ENCODE measurements at regions not wholly inside any gene's neighbourhood (a gene's known extent, or its start where the extent isn't known, plus 50 kb on each side); places are given as distances from the start of the nearest gene placed in this dataset.

DNA sequence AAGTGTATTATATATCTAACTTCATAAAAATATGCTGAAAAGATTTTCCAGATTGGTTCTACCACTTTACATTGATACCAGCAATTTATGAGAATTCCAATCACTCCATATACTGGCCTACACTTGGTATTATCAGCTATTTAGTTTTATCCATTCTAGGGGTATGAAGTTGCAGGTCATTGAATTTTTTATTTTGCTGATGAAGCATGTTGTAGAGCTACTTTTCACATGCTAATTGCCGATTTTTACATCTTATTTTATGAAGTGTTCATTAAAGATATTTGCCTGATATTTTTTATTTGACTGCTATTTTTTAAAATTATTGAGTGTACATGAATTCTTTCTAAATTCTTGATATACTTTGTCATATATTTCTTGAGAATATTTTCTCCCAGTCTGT lies 542.1 kb downstream of the ADCYAP1 start:
- no peaks in the 10 kb centered on the region for H3K27me3 Mint-ChIP-seq (ENCODE audit: low read depth)
- TF ChIP-seq, protein P1, sequence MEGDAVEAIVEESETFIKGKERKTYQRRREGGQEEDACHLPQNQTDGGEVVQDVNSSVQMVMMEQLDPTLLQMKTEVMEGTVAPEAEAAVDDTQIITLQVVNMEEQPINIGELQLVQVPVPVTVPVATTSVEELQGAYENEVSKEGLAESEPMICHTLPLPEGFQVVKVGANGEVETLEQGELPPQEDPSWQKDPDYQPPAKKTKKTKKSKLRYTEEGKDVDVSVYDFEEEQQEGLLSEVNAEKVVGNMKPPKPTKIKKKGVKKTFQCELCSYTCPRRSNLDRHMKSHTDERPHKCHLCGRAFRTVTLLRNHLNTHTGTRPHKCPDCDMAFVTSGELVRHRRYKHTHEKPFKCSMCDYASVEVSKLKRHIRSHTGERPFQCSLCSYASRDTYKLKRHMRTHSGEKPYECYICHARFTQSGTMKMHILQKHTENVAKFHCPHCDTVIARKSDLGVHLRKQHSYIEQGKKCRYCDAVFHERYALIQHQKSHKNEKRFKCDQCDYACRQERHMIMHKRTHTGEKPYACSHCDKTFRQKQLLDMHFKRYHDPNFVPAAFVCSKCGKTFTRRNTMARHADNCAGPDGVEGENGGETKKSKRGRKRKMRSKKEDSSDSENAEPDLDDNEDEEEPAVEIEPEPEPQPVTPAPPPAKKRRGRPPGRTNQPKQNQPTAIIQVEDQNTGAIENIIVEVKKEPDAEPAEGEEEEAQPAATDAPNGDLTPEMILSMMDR (IDR thresholded peaks at IDR 0.05; ENCODE audit: unreplicated experiment in 3 of 3) = no peak
- H3K9me3 Mint-ChIP-seq = no peaks in the 10 kb centered on the region
- no peak overlapping the region for H3K27ac Mint-ChIP-seq
- H3K4me1 Mint-ChIP-seq = no peaks in the 10 kb centered on the region
- no peak overlapping the region for H3K4me3 Mint-ChIP-seq
- H3K36me3 Mint-ChIP-seq (ENCODE audit: low read depth) = no peaks in the 10 kb centered on the region

DNA sequence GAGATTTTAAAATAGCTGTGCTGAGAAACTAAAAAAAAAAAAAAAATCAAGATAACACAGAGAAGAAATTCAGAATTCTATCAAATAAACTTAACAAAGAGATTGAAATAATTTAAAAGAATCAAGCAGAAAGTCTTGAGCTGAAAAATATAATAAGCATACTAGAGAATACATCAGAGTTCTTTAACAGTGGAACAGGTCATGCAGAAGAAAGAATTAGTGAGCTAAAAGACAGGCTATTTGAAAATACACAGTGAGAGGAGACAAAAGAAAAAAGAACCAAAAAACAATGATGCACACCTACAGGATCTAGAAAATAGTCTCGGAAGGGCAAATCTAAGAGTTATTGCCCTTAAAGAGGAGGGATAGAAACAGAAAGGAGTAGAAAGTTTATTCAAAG lies 548.1 kb downstream of the ADCYAP1 start:
- Mint-ChIP-seq H3K27me3 (ENCODE audit: low read depth) (no peaks in the 10 kb centered on the region), H3K27ac (no peak overlapping the region)

DNA sequence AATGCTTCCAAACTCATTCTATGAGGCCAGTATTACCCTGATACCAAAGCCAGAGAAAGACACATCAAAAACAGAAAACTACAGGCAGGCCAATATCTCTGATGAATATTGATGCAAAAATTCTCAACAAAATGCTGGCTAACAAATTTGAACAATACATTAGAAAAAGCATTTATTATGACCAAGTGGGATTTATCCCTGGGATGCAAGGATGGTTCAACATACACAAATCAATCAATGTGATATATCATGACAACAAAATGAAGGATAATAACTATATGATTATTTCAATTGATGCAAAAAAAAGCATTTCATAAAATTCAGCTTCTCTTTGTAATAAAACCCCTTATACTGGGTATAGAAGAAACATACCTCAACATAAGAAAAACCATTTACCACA lies 550.9 kb downstream of the ADCYAP1 start:
- H3K9me3 Mint-ChIP-seq = peaks cover 16% of the 10 kb centered on the region
- H3K27ac Mint-ChIP-seq = no peak overlapping the region
- H3K4me3 Mint-ChIP-seq = no peak overlapping the region
- TF ChIP-seq, protein P1 (IDR thresholded peaks at IDR 0.05; ENCODE audit: unreplicated experiment in 3 of 3) = no peak
- no peaks in the 10 kb centered on the region for H3K4me1 Mint-ChIP-seq
- H3K27me3 Mint-ChIP-seq (ENCODE audit: low read depth) = no peaks in the 10 kb centered on the region
- H3K36me3 Mint-ChIP-seq (ENCODE audit: low read depth) = no peaks in the 10 kb centered on the region

More for the DNA sequence above, 548.1 kb downstream of the ADCYAP1 start:
- Mint-ChIP-seq H3K9me3 (peaks cover 13% of the 10 kb centered on the region), H3K36me3 (ENCODE audit: low read depth) (no peaks in the 10 kb centered on the region), H3K4me3 (no peak overlapping the region), H3K4me1 (no peaks in the 10 kb centered on the region)
- TF ChIP-seq, protein P1 (IDR thresholded peaks at IDR 0.05; ENCODE audit: unreplicated experiment in 3 of 3) = no peak

DNA sequence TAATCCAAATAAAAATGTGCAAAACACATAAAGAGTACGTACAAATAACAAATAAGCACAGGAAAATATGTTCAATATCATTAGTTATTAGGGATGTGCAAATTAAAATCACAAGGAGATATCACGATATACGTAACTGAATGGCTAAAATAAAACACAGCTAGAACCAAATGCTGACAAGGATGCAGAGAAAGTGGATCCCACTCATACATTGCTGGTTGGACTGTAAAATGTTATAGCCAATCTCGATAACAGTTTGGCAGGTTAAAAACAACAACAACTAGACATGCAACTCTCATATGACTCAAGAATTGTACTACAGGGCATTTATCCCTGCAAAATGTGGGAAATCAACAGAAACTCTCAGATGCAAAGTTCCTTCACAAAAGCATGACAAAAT lies 553.9 kb downstream of the ADCYAP1 start:
- Mint-ChIP-seq H3K4me1 (no peaks in the 10 kb centered on the region), H3K27ac (no peak overlapping the region), H3K4me3 (no peak overlapping the region), H3K27me3 (ENCODE audit: low read depth) (no peaks in the 10 kb centered on the region), H3K9me3 (peaks cover 11% of the 10 kb centered on the region), H3K36me3 (ENCODE audit: low read depth) (no peaks in the 10 kb centered on the region)
- TF ChIP-seq, protein P1 (IDR thresholded peaks at IDR 0.05; ENCODE audit: unreplicated experiment in 3 of 3) = no peak

DNA sequence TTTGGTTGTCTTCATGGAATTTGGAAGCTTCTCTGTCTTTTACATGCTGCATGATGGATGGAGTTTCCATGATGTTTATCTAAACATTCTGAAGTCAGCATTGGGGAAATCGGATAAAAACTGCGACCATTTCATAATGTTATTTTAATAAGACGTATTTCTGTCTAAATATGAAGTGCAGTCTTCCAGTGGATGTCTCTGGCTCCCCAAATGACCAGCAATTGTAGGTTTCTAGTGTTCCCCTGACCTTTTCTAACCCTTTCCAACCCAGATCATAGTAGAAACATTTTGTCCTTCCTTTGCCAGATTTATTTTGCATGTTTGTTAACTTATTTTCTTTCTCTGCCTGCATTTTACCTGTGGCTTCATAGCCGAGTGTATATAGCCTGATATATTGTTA lies 559.3 kb downstream of the ADCYAP1 start:
- Mint-ChIP-seq H3K36me3 (ENCODE audit: low read depth) (no peaks in the 10 kb centered on the region), H3K9me3 (peaks cover 2% of the 10 kb centered on the region)

More for the DNA sequence above, 559.3 kb downstream of the ADCYAP1 start:
- Mint-ChIP-seq H3K27me3 (ENCODE audit: low read depth) (no peaks in the 10 kb centered on the region), H3K27ac (no peak overlapping the region), H3K4me1 (no peaks in the 10 kb centered on the region), H3K4me3 (no peak overlapping the region)
- TF ChIP-seq, protein P1 (IDR thresholded peaks at IDR 0.05; ENCODE audit: unreplicated experiment in 3 of 3) = no peak

Measured in nephron (organoid).